GM04503 (cell line): ENCODE measurements at regions not wholly inside any gene's neighbourhood (a gene's known extent, or its start where the extent isn't known, plus 50 kb on each side); places are given as distances from the start of the nearest gene placed in this dataset.
A peak's percentile ranks its signal among the peaks of the same experiment; 100 is the strongest.
"Not testable (repeated sequence)": the region's sequence is repeated elsewhere in the genome, so short reads cannot be mapped to it uniquely, and the experiment has no call there.

Experiments
- DNase-seq: peaks from one replicate; pipeline ENCODE4 v3.0.0-alpha.2; 2012; ENCODE audit warnings: low read depth

GRCh38 chr2:88860421-88861075 is 169.1 kb downstream of the RPIA start:
- DNase-seq, result no peak

GRCh38 chr2:88865801-88866371 is 174.4 kb downstream of the RPIA start:
- no peak for DNase-seq

- no peak for DNase-seq
These were observed 175.3 kb downstream of the RPIA start for GRCh38 chr2:88866756-88867155.

- DNase-seq, result no peak
These were observed 177.4 kb downstream of the RPIA start for GRCh38 chr2:88868861-88869260.

GRCh38 chr2:88870267-88870839 is 178.9 kb downstream of the RPIA start:
- no peak for DNase-seq

GRCh38 chr2:88871336-88871735 is 179.9 kb downstream of the RPIA start:
- DNase-seq, result no peak

- no peak for DNase-seq
These were observed 182.1 kb downstream of the RPIA start for GRCh38 chr2:88873620-88874019.

GRCh38 chr2:88874063-88874657 is 182.7 kb downstream of the RPIA start:
- DNase-seq, result peak; percentile 3

GRCh38 chr2:88875736-88876135 is 184.3 kb downstream of the RPIA start:
- DNase-seq, result no peak

GRCh38 chr2:88880441-88880953 is 189.0 kb downstream of the RPIA start:
- peak; percentile 10 for DNase-seq

- no peak for DNase-seq
These were observed 193.8 kb downstream of the RPIA start for GRCh38 chr2:88885275-88885674.

- no peak for DNase-seq
These were observed 194.4 kb downstream of the RPIA start for GRCh38 chr2:88885679-88886416.

- not testable (repeated sequence) for DNase-seq
These were observed 196.0 kb downstream of the RPIA start for GRCh38 chr2:88887466-88887865.

GRCh38 chr2:88892207-88892606 is 200.7 kb downstream of the RPIA start:
- no peak for DNase-seq

GRCh38 chr2:88892788-88893187 is 201.3 kb downstream of the RPIA start:
- DNase-seq, result no peak

GRCh38 chr2:88896971-88897370 is 205.5 kb downstream of the RPIA start:
- no peak for DNase-seq

- no peak for DNase-seq
These were observed 206.2 kb downstream of the RPIA start for GRCh38 chr2:88897715-88898114.

- no peak for DNase-seq
These were observed 212.4 kb downstream of the RPIA start for GRCh38 chr2:88903749-88904353.

- DNase-seq, result no peak
These were observed 221.8 kb downstream of the RPIA start for GRCh38 chr2:88913280-88913679.

- DNase-seq, result no peak
These were observed 227.7 kb downstream of the RPIA start for GRCh38 chr2:88919087-88919738.

- not testable (repeated sequence) for DNase-seq
These were observed 228.9 kb downstream of the RPIA start for GRCh38 chr2:88920399-88920798.
